Ovary (tissue), 3 donors: ENCODE measurements at regions not wholly inside any gene's neighbourhood (a gene's known extent, or its start where the extent isn't known, plus 50 kb on each side); places are given as distances from the start of the nearest gene placed in this dataset.

Experiments used
- EP300 ChIP-seq: sonication (generic); formaldehyde crosslinking; IDR thresholded peaks from one replicate; pipeline ENCODE4 v1.6.1; 2017; ENCODE audit warnings: antibody characterized with exemption
- POLR2A ChIP-seq: fragments of 450-650 bp; IDR thresholded peaks from one replicate; pipeline ENCODE4 v1.6.1; 2017; ENCODE audit warnings: antibody characterized with exemption, mild to moderate bottlenecking, moderate library complexity
- TF ChIP-seq, protein P1 (sequence below), 3 donors: fragments of 450-650 bp in 2 of 3; fragments of 200-600 bp in 1 of 3; IDR thresholded peaks; one replicate each; pipeline versions ENCODE4 v1.5.1 to v1.8.0; 2016 to 2022; ENCODE audit warnings: antibody characterized with exemption in 3 of 3, mild to moderate bottlenecking in 1 of 3
- donor health status: DM: no; HTN: no; CAD: no.

- TF ChIP-seq EP300 (no peak), POLR2A (no peak)
- TF ChIP-seq, protein P1, sequence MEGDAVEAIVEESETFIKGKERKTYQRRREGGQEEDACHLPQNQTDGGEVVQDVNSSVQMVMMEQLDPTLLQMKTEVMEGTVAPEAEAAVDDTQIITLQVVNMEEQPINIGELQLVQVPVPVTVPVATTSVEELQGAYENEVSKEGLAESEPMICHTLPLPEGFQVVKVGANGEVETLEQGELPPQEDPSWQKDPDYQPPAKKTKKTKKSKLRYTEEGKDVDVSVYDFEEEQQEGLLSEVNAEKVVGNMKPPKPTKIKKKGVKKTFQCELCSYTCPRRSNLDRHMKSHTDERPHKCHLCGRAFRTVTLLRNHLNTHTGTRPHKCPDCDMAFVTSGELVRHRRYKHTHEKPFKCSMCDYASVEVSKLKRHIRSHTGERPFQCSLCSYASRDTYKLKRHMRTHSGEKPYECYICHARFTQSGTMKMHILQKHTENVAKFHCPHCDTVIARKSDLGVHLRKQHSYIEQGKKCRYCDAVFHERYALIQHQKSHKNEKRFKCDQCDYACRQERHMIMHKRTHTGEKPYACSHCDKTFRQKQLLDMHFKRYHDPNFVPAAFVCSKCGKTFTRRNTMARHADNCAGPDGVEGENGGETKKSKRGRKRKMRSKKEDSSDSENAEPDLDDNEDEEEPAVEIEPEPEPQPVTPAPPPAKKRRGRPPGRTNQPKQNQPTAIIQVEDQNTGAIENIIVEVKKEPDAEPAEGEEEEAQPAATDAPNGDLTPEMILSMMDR (IDR thresholded peaks at IDR 0.05) = no peak
Observed at GRCh38 chr18:60021556-60021955, 121.8 kb downstream of the PMAIP1 start.
